HG02642 (cell line): ENCODE measurements at regions not wholly inside any gene's neighbourhood (a gene's known extent, or its start where the extent isn't known, plus 50 kb on each side); places are given as distances from the start of the nearest gene placed in this dataset.

Source experiments
- ATAC-seq: cut with Tn5 transposase; IDR thresholded peaks from one replicate; pipeline ENCODE4 v1.9.1; 2021; ENCODE audit warnings: mild to moderate bottlenecking; ENCODE audit not compliant: unreplicated experiment, poor library complexity

DNA sequence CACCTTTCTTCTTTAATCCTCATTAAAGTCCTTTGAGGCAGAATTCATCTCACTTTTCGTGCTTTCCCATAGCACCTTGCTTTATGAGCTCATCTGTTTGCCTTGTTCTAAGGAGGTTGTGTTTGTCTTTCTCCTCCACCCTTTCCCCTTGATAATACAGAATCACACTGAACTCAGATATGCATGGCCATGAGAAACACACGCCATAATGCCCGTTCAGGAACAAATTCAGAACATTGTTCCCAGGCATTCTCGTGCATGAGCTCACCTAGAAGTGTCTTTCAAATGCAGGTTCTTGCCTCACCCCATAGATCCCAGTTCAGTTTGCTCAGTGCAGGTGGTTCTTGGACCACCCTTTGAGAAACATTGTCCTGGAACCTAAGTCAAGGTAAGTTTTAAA, 71.1 kb downstream of the TMEM114 start:
- no peak for ATAC-seq

DNA sequence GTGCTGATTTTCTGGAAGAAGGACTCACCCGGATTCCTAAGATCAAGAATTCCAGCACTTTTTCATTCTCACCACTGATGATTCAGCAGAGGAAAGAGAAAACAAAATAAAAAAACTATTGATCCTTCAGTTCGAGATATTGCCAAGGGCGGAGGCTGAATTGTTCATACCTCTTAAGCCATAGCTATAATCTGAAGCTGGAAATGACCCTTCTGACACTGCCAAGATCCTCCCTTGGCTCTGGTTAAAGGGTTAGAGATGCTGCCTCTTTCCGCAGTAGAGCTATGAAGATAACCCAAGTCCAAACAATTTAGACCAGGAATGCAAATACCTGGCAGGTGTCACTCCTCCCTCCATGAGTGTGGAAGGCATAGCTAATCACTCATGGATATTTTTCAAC, 73.0 kb downstream of the TMEM114 start:
- no peak for ATAC-seq

DNA sequence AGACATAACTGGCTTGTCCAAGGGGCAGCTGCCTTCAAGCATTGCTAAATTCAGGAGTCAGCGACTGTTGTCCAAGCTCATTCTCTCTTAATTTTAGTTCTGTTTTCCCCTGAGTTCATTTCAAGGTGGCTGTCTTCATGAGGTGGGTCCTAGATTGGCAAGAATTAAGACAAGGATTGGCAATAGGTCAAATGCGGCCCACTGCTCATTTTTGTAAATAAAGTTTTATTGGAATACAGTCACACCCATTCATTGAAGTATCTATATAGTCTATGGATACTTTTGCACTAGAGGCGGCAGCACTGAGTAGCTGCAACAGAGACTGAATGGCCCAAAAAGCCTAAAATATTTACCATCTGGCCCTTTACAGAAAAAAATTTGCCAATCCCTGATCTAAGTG, 73.8 kb downstream of the TMEM114 start:
- ATAC-seq, result no peak

DNA sequence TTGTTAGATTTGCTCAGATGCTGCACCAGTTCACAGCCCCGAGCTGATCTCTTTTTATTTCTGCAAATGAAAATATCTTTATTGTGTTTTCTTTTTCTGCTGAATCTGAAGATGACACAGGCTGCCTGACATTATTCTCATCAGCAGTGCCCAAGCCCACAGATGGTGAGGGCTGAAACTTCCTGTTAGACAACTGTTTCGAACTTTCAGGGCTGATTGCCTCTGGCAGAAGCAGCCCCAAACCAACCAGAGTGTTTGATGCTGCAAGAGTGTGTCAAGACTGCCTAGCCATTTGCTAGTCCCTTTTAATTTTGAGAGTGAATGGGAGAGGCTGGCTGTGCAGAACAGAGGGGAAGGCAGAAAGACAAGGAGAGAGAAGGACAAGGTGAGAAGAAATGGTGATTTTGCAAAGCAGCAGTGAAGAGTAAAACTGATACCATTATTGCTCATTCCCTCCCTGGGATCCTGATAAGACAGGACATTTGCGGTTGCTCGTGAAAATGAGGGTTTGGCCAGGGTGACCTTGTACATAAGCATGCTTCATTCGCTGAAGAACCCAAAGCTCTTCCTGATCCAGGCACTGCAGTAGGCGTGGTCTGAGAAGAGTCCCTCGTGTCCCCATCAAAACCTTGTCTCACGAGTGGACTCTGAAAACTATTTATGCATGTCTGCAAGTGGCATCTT, 77.2 kb downstream of the TMEM114 start:
- ATAC-seq, result no peak

DNA sequence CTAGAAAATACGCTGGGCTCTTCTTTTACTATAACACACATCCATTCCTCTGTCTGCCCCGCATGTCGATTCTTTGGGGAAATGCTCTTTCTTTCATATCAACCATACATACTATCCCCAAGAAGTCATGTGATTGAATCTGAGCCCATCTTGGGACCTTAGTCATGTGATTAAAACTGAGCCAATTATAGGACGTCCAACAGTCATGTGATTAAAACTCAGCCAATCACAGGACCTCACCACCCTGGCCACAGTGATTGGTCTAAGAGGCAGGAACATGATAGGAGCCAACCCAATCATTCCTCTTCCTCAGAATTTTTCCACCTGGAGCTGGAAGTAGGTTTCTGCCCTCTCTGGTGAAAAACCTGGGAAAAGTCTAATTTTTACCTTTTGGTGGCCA, 78.8 kb downstream of the TMEM114 start:
- no peak for ATAC-seq

DNA sequence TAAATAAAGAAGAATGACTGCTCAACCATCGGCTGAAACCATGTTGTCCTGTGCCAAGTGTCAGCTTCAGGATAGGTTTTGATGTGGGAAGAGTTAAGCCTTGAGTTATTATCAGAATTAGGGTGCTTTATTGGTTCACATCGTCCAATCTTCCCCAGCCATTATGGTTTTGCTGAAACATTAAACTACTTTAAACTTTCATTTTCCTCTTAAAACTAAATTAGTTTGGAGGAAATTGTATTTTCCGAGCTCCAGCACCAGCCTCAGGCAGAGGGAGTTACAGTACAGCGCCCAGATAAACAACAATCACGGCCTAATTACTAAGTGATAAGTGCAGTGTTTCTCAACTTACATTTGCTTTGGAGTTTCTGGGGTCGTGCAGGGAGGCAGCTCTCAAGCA, 80.2 kb downstream of the TMEM114 start:
- no peak for ATAC-seq

DNA sequence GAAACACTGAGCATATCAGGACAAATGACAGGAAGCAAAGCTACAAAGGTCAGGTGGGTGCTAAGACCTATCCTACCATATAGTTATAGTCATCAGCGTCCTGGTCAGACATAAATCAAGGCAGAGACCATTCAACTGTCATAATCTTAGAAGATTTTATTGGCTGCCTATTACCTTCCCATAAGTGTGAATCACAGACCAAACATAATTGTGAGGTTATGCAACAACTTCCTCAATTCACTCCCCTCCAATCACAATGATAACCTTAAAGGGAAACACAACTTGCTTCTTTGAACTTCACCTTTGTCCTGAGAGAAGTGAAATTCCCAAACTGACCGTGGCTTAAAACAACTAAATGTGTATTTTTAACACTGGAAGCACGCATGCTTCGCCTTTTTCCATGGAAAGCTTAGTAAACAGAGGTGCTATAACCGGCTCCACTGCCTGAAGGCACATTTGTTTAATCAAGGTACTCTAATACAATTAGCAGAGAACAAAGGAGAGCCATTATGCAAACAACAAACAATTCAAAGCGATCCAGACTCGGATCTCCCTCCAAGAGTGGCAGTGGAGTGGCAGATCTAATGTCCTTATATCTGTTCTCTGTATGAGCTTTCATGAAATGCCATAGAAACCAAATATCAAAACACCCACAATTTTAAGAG, 84.9 kb downstream of the TMEM114 start:
- ATAC-seq, result no peak

DNA sequence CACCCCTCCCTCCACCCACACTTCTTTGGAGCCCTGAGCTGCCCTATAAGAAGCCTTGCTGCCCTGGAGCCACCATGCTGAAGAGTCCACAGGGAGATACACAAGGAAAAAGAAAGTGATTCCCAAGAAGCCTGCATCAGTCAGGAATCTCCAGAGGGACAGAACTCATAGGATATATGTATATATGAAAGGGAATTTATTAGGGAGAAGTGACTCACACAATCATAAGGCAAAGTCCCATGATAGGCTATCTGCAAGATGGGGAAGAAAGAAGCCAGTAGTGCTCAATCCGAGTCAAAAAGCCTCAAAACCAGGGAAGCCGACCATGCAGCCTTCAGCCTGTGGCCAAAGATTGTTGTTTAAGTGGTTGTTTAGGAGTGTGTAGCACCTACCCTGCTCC, 87.9 kb downstream of the TMEM114 start:
- ATAC-seq, result no peak

DNA sequence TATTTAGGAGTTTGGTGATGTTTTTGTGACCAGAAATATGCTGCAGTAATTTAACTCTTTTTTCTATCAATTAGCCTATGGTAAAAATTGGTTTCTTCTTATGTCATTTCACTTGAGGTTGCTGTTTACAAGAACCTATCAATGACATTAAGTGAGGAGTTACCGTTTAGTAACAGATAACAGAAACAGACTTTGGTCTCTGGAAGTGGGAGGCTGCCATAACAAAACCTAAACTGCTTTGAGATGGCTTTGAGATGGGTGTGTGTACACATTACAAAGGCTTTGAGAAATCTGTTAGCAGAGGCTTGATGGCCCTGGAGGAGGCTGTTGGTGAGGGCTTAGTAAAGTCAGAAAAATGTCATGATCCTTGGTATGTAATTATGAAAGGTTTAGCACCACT, 90.0 kb downstream of the TMEM114 start:
- ATAC-seq, result no peak

DNA sequence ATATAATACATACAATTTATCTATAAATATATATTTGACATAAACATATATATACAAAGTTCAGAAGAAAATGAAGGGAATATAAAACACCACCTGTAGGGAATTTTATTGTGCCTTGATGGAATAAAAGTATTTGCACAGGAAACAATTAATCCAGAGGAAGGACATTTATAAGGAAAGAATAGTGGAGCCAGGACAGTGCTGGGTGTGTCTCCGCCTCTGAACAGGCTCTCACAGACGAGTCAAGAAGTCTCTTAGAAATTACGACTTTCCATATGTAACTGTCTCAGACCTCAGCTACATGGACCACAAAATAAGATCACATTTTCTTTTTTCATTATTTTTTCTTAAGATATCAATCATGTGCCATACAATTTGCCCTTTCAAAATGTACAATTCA, 93.9 kb downstream of the TMEM114 start:
- ATAC-seq, result no peak

DNA sequence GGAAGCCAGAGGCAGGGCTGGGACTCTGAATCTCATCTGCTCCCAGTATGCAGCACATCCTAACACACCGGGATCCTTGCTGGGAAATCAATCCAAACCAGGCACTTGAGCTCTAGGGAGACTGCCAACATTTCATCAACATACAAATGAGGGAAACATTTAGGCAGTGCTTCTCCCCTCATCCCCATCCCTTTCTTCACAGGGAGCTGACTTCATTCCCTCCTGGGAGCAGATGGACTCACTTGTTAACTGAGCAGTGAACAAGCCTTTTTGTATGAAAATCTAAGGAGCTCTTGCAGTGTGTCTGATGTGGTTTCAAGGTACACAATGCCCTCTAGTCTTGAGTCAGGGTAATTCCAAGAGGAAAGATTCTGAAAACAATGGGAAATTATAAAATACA, 96.3 kb downstream of the TMEM114 start:
- ATAC-seq, result no peak

DNA sequence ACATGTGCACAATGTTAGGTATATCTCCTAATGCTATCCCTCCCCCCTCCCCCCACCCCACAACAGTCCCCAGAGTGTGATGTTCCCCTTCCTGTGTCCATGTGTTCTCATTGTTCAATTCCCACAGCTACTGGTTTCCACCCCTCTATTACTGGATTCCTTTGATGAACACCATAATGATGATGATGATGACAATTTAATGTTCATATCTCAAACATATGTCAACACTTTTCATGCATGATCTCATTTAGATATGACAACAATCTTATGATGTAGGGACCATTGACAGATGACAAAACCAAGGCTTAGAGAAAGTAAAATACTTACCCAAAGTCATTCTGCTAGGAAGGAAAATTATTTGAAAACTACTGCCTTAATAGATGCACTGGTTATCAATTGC, 97.6 kb downstream of the TMEM114 start:
- ATAC-seq, result no peak

DNA sequence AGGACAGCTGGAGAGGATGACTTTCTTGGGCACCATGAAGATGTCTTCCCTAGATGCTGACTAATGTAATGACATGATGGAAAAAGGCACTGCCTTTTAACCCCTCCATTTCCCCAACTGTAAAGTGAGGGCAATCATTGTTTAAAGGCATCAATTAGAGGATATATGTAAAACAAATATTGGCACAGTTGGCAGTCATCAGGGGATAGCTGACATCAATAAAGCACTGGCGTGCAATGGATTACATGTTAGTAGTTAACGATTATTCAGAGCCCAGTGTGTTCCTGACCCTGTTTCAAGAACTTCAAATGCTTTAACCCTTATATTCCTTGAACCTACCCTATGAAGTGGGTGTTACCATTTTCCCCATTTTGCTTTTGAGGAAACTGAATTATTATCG, 100.7 kb downstream of the TMEM114 start:
- ATAC-seq, result no peak

DNA sequence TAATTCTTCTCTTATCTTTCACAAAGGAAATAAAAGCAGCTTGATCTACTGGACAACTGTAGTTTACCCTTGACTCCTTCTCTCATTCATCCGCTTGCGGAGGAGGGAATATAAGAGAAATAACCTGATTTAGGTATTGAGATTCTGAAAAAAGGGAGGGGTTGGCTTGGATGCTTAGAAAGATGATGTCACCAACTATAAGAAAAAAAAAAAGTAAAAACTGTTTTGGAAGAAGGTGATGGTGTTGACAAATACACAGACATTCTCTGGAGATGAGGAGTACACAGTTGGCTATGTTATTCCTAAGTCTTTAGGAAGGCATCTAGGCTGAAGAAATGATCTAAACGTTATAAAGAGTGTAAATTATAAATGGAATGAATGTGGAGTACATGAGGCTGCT, 103.3 kb downstream of the TMEM114 start:
- no peak for ATAC-seq

DNA sequence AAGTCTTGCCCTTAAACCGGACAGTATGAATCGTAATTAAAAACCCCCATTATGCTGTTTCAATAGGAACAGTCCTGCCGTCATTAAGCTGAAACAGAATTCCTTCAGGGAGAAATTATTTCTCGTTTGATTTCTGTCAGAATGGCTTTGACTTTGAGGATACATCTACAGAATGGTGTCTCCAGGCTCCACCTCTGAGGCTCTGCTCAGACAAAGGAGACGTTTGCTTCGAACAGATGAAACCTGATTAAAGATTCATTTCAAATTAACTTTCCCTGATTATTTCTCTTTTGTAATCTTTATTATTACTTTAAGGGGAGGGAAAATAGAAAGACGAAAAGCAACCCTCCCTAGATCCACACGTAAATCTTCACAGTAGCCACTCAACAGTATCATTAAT, 106.9 kb downstream of the TMEM114 start:
- no peak for ATAC-seq

DNA sequence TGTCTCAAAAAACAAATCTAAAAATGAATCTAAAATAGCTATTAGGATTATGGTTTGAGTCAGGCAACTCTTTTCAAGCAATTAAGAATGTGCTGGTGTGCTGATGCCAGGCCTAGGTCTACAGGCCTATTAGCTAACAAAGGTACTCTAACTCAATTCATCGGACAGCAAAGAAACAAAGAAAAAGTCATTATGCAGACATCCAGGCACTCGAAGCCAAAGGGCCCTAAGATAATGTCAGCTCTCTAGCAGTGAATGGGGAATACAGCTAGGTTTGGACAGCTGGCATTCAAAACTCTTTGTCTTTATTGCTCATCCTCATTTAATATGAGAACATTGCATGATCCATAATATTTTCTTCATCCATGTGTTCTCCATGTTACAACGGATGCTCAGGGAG, 108.5 kb downstream of the TMEM114 start:
- ATAC-seq, result no peak

DNA sequence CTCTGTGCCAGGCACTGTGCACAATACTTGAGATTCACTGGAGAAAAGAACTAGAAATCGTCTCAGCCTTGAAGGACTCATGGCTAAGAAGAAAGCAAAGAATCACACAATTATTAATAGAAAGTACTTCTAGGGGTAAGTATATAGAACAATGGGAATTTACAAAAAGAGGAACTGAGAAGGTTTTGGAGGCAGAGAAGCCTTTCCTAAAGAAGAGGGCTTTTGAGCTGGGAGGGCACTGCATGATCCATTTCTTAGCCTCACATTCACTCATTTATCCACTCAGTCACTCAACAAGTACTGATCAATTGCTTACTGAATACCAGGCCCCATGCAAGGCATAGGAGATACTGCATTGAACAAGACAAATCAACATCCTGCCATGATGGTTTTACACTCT, 113.5 kb downstream of the TMEM114 start:
- ATAC-seq, result no peak

DNA sequence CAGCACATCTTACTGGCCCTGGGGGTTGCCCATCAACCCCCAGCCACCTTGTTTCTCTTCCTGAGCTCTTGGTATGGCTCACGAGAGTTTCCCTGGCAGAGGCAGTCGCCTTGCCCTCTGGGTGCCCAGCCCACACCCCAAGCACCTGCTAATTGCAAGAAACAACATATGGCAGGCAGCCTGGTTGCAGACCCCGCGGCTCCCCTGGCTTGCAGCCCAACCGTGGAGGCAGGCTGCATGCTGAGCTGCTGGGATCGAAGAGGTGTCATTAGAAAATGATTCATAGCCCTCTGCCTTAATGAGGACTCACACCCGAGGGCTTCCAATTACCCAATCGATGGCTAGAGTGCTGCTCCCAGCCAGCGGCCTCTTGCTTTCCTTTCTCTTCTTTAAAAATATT, 115.7 kb downstream of the TMEM114 start:
- no peak for ATAC-seq

DNA sequence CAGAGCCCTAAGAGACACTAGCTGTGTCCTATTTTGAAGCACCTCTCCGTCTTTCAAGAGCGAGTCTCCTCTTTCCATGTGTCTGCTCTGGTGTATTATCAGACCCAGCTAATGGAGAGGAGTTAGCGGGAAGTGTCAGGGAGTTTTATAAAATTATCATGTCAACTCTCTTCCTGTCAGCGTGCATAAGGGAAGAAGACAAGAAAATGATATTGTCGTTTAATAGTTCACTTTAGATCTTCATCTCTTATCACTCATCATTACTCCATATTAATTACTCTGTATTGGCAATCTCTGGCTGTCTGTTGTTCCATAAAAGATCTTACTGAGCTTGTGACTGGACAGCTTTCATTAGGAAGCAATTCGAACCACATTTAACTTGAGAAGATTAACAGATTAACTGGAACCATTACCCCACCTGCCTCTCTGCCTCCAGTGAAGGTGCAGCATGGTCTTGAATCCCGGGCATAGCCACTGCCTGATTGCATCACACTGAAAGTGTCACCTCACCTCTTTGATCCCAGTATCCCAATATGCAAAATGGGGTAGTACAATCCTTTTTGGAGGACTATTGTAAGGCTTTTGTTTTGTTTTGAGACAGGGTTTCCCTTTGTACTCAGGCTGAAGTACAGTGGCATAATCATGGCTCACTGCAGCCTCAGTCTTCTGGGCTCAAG, 121.1 kb downstream of the TMEM114 start:
- no peak for ATAC-seq

DNA sequence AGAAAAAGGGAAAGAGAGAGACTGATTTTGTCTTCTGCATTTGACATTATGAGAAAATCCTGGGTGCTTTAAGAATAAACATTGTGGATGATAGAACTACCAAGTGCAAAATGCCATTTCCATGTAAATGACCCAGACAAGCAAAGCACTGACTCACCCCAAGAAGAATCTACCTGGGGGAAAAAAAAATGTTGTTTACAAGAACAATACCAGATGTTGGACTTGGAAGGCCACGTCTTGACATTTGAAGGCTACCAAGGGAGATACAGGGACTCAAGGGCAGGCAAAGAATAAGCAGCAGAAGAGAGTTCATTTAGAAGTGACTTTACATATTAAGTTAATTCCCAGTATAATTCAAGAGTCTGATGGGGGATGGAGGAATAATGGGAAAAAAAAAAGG, 125.3 kb downstream of the TMEM114 start:
- no peak for ATAC-seq

DNA sequence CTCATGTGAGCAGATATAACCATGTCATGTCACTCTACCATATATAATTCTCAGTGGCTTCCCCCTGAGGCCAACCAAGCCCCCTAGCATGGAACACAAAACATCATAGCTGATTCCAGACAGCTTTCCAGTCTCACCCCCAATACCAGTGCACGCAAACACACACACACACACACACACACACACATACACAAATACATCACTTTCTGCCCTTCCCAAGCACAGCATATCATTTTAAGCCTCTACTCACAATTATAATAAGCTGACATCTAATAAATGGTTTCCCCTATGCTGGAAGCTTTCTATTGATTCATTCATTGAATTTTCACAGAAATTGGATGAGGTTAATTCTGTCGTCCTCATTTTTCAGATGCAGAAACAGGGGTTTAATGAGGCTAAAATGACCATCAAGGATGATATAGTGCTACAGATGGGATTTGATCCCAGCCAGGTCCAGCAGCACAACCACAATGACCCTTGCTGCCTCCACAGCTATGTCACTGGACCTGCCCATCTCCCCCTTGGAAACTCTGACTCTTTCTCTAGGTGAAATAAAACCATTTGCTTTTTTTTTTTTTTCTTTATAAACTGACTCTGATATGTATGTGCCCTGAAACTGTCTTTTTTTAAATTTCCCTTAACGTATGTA, 131.1 kb downstream of the TMEM114 start:
- no peak for ATAC-seq
